H9 (cell line): ENCODE measurements at regions not wholly inside any gene's neighbourhood (a gene's known extent, or its start where the extent isn't known, plus 50 kb on each side); places are given as distances from the start of the nearest gene placed in this dataset.

Experiments used
- DNase-seq: peaks from one replicate; pipeline ENCODE4 v3.0.0-alpha.2; 2017
- H2AFZ ChIP-seq: one replicate; pipeline ENCODE4 v1.6.1; 2013; ENCODE audit warnings: mild to moderate bottlenecking, low read length, control low read depth, moderate library complexity
- H2AK5ac ChIP-seq: 2 replicates; pipeline ENCODE4 v1.6.1; 2013; ENCODE audit warnings: low read length, control low read depth, mixed read lengths; ENCODE audit not compliant: insufficient read length
- H2BK120ac ChIP-seq: one replicate; pipeline ENCODE4 v1.6.1; 2013; ENCODE audit warnings: low read depth, mild to moderate bottlenecking, low read length, control low read depth, inconsistent platforms; ENCODE audit not compliant: poor library complexity, severe bottlenecking
- H2BK12ac ChIP-seq: 2 replicates; pipeline ENCODE4 v1.6.1; 2013; ENCODE audit warnings: low read length, control low read depth, mixed read lengths, low read depth; ENCODE audit not compliant: insufficient read length
- H2BK15ac ChIP-seq: 2 replicates; pipeline ENCODE4 v1.6.1; 2013; ENCODE audit warnings: low read depth, low read length, control low read depth
- H2BK20ac ChIP-seq: one replicate; pipeline ENCODE4 v1.6.1; 2013; ENCODE audit warnings: low read depth, mild to moderate bottlenecking, low read length, control low read depth, inconsistent platforms; ENCODE audit not compliant: poor library complexity, severe bottlenecking
- H2BK5ac ChIP-seq: 2 replicates; pipeline ENCODE4 v1.6.1; 2013; ENCODE audit warnings: low read length, control low read depth, mixed read lengths; ENCODE audit not compliant: insufficient read length
- H3K14ac ChIP-seq: 2 replicates; pipeline ENCODE4 v1.6.1; 2013; ENCODE audit warnings: low read length, control low read depth; ENCODE audit not compliant: insufficient read depth
- H3K18ac ChIP-seq: 2 replicates; pipeline ENCODE4 v1.6.1; 2013; ENCODE audit warnings: low read depth, mild to moderate bottlenecking, mixed read lengths, low read length, control low read depth; ENCODE audit not compliant: insufficient read length
- H3K23ac ChIP-seq: 2 replicates; pipeline ENCODE4 v1.6.1; 2013; ENCODE audit warnings: low read length, control low read depth, mixed read lengths, low read depth; ENCODE audit not compliant: insufficient read length
- H3K23me2 ChIP-seq: 2 replicates; pipeline ENCODE4 v1.6.1; 2013; ENCODE audit warnings: low read depth, mild to moderate bottlenecking, mixed read lengths, low read length, control low read depth; ENCODE audit not compliant: insufficient read length, poor library complexity, severe bottlenecking
- H3K27ac ChIP-seq: 2 replicates; pipeline ENCODE4 v1.5.1; 2013; ENCODE audit warnings: low read length, control low read depth, mixed read lengths, low read depth; ENCODE audit not compliant: insufficient read length
- H3K27me3 ChIP-seq: 2 replicates; pipeline ENCODE4 v1.6.1; 2013; ENCODE audit warnings: low read length, control low read depth, inconsistent platforms; ENCODE audit not compliant: insufficient read depth
- H3K4ac ChIP-seq: 2 replicates; pipeline ENCODE4 v1.6.1; 2013; ENCODE audit warnings: low read depth, mild to moderate bottlenecking, control low read depth, inconsistent platforms, low read length, moderate library complexity
- H3K4me1 ChIP-seq: 2 replicates; pipeline ENCODE4 v1.6.1; 2013; ENCODE audit warnings: low read length, control low read depth, inconsistent platforms; ENCODE audit not compliant: insufficient read depth
- H3K4me2 ChIP-seq: 2 replicates; pipeline ENCODE4 v1.6.1; 2013; ENCODE audit warnings: low read length, control low read depth, mixed read lengths; ENCODE audit not compliant: insufficient read length, insufficient read depth
- H3K56ac ChIP-seq: 2 replicates; pipeline ENCODE4 v1.6.1; 2013; ENCODE audit warnings: low read depth, mild to moderate bottlenecking, mixed read lengths, low read length, control low read depth; ENCODE audit not compliant: insufficient read length
- H3K79me1 ChIP-seq: 2 replicates; pipeline ENCODE4 v1.6.1; 2013; ENCODE audit warnings: low read depth, mild to moderate bottlenecking, moderate library complexity, low read length, control low read depth, inconsistent platforms; ENCODE audit not compliant: insufficient read depth, poor library complexity, severe bottlenecking
- H3K79me2 ChIP-seq: 2 replicates; pipeline ENCODE4 v1.6.1; 2013; ENCODE audit warnings: low read length, control low read depth, inconsistent platforms; ENCODE audit not compliant: insufficient read depth
- H3K9ac ChIP-seq: 2 replicates; pipeline ENCODE4 v1.6.1; 2013; ENCODE audit warnings: low read length, control low read depth, mixed read lengths; ENCODE audit not compliant: insufficient read length; ENCODE audit errors: extremely low read depth
- H3K9me3 ChIP-seq: one replicate; pipeline ENCODE4 v1.6.1; 2013; ENCODE audit warnings: low read depth, low read length, inconsistent platforms; ENCODE audit not compliant: control insufficient read depth
- H3T11ph ChIP-seq: one replicate; pipeline ENCODE4 v1.6.1; 2013; ENCODE audit warnings: mild to moderate bottlenecking, low read length, control low read depth, inconsistent platforms
- H4K20me1 ChIP-seq: one replicate; pipeline ENCODE4 v1.6.1; 2013; ENCODE audit not compliant: control insufficient read depth, insufficient read length, insufficient read depth
- H4K5ac ChIP-seq: 2 replicates; pipeline ENCODE4 v1.6.1; 2013; ENCODE audit warnings: low read depth, mild to moderate bottlenecking, mixed read lengths, low read length, control low read depth; ENCODE audit not compliant: insufficient read length
- H4K8ac ChIP-seq: replicated peaks from 2 replicates; pipeline ENCODE4 v1.6.1; 2013; ENCODE audit warnings: low read length, control low read depth, mixed read lengths, low read depth; ENCODE audit not compliant: insufficient read length
- H4K91ac ChIP-seq: 2 replicates; pipeline ENCODE4 v1.6.1; 2013; ENCODE audit warnings: low read depth, mild to moderate bottlenecking, moderate library complexity, mixed read lengths, low read length, control low read depth; ENCODE audit not compliant: insufficient read length
- H3K27ac Mint-ChIP-seq, 3 experiments: 2 replicates in 2 of 3; 3 replicates in 1 of 3; pipeline ENCODE4 v1.8.0; 2020 to 2021; ENCODE audit warnings: mixed read lengths in 3 of 3, mild to moderate bottlenecking in 1 of 3, moderate library complexity in 1 of 3
- H3K27me3 Mint-ChIP-seq: 2 replicates; pipeline ENCODE4 v1.8.0; 2021; ENCODE audit warnings: low read depth, mild to moderate bottlenecking, moderate library complexity, mixed read lengths
- H3K36me3 Mint-ChIP-seq, 3 experiments: 2 replicates in 2 of 3; 3 replicates in 1 of 3; pipeline ENCODE4 v1.8.0; 2020 to 2021; ENCODE audit warnings: low read depth in 3 of 3, mixed read lengths in 3 of 3; ENCODE audit not compliant: insufficient read depth in 1 of 3
- H3K4me1 Mint-ChIP-seq, 2 experiments: 2 replicates each; pipeline ENCODE4 v1.8.0; 2020; ENCODE audit warnings: mixed read lengths in 2 of 2
- H3K4me3 Mint-ChIP-seq, 2 experiments: 2 replicates in 1 of 2; 3 replicates in 1 of 2; pipeline ENCODE4 v1.8.0; 2020 to 2021; ENCODE audit warnings: mild to moderate bottlenecking in 2 of 2, mixed read lengths in 2 of 2, moderate library complexity in 1 of 2
- H3K9me3 Mint-ChIP-seq, 2 experiments: 2 replicates in 1 of 2; 3 replicates in 1 of 2; pipeline ENCODE4 v1.8.0; 2020; ENCODE audit warnings: mild to moderate bottlenecking in 2 of 2, mixed read lengths in 2 of 2, moderate library complexity in 1 of 2
- WGBS: extraction: QIAGEN DNeasy Blood & Tissue Kit; methylation state at CpG from one replicate; pipeline ENCODE4 v1.1.7; 2013; ENCODE audit warnings: missing lambda C conversion rate, low lambda C conversion rate, mixed read lengths; ENCODE audit not compliant: insufficient read length; ENCODE audit errors: extremely low coverage; 5-methylcytosine and 5-hydroxymethylcytosine counted together
- TF ChIP-seq, protein P1 (sequence below): fragments of 200-600 bp; sonication (generic); conservative IDR thresholded peaks from 3 replicates; pipeline ENCODE4 v1.8.0; 2021; ENCODE audit warnings: antibody characterized with exemption, mild to moderate bottlenecking

DNA sequence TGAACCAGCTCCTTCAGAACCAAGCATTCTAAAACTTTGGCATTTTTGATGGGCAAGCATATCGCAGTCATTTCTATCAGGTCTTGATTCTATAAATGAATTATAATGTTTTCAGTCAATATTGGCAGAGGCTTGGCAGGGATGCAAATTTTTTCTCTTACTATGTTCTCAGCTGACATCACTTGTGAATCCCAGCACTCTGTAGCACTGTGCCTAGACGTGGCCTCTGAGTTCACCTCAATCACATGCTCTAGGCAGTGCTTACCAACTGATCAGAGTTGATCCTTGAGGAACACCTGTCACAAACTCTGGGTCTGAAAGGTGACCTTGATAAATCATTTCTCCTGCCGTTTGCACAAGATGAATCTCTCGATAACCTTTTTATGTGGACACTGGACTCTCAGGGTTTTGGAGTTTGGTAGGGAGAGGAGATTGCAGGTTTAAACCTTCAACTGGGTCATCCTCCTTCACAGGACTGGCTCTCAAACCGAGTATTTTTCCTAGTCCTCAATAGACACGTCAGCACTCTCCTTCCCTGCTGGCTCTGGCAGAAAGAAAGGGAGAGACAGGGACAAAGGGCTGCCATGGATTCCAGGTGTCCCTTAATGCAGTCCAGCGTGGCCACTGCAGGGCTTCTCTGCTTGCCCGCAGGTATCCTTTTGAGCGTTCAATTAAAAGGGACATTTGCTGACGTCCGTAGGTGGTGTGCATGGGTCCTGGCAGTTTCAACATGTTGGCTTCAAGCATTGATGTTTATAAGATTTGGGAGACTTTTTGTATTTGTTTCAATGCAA is 222.3 kb upstream of the CMC1 start:
- Histone ChIP-seq H2BK12ac (no peak overlapping the region), H2BK20ac (no peak overlapping the region), H4K5ac (no peak overlapping the region), H3K4me2 (no peak overlapping the region), H3K18ac (no peak overlapping the region), H3K23ac (no peak overlapping the region), H3K27ac (no peak overlapping the region), H3K79me1 (no peaks in the 10 kb centered on the region), H3K23me2 (no peaks in the 10 kb centered on the region), H2AK5ac (no peak overlapping the region), H4K20me1 (no peaks in the 10 kb centered on the region), H3K9ac (no peak overlapping the region), H3K4ac (no peak overlapping the region), H3K4me1 (no peaks in the 10 kb centered on the region), H4K8ac (no peak overlapping the region), H2BK5ac (no peak overlapping the region), H3K56ac (no peak overlapping the region), H3K14ac (no peak overlapping the region), H2BK15ac (no peak overlapping the region), H2BK120ac (no peak overlapping the region), H3K27me3 (no peaks in the 10 kb centered on the region), H2AFZ (no peak overlapping the region), H3K9me3 (no peaks in the 10 kb centered on the region), H3T11ph (no peak overlapping the region), H3K79me2 (no peaks in the 10 kb centered on the region), H4K91ac (no peak overlapping the region)
- H3K27ac Mint-ChIP-seq: peak overlapping the region in 2 of 3 experiments; percentile 21 to 22; a peak in 2 of 7 replicates
- H3K9me3 Mint-ChIP-seq: peaks cover 4 to 6% of the 10 kb centered on the region in 2 experiments
- H3K4me3 Mint-ChIP-seq: no peak overlapping the region; a peak in 1 of 5 replicates
- H3K4me1 Mint-ChIP-seq: peaks cover 6% of the 10 kb centered on the region in 2 experiments; a peak in 3 of 4 replicates
- no peaks in the 10 kb centered on the region for H3K27me3 Mint-ChIP-seq
- TF ChIP-seq, protein P1, sequence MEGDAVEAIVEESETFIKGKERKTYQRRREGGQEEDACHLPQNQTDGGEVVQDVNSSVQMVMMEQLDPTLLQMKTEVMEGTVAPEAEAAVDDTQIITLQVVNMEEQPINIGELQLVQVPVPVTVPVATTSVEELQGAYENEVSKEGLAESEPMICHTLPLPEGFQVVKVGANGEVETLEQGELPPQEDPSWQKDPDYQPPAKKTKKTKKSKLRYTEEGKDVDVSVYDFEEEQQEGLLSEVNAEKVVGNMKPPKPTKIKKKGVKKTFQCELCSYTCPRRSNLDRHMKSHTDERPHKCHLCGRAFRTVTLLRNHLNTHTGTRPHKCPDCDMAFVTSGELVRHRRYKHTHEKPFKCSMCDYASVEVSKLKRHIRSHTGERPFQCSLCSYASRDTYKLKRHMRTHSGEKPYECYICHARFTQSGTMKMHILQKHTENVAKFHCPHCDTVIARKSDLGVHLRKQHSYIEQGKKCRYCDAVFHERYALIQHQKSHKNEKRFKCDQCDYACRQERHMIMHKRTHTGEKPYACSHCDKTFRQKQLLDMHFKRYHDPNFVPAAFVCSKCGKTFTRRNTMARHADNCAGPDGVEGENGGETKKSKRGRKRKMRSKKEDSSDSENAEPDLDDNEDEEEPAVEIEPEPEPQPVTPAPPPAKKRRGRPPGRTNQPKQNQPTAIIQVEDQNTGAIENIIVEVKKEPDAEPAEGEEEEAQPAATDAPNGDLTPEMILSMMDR: no peak
- peaks cover 5 to 9% (median 6%) of the 10 kb centered on the region in 3 experiments for H3K36me3 Mint-ChIP-seq
- no CpG with 5 or more reads among the region's 11 CpGs for WGBS
- no peak for DNase-seq
